HCT116 (cell line): ENCODE measurements at regions not wholly inside any gene's neighbourhood (a gene's known extent, or its start where the extent isn't known, plus 50 kb on each side); places are given as distances from the start of the nearest gene placed in this dataset.

ENCODE experiments used
- ATAC-seq: fragments of 200-7000 bp; cut with Tn5 transposase; 2 replicates; pipeline ENCODE4 v1.9.1; 2020; ENCODE audit warnings: mild to moderate bottlenecking, moderate library complexity
- BruUV-seq: library from RNA; stranded (reverse); fragments of 400-500 nt; replicated peaks from 2 replicates; lab custom pipeline; 2021; lab: Mats Ljungman, UMichigan
- CTCF ChIA-PET: fragments of 300-600 bp; sonication (Branson Sonifier 250); formaldehyde crosslinking; loops from one replicate; lab custom pipeline; 2021; ENCODE audit warnings: antibody characterized with exemption; lab: Charles Lee
- POLR2A ChIA-PET: fragments of 300-600, 350-600 bp; sonication (Branson Sonifier 250); formaldehyde crosslinking; loops from one replicate; lab custom pipeline; 2021; ENCODE audit warnings: antibody characterized with exemption; lab: Charles Lee
- RAD21 ChIA-PET, 2 experiments: fragments of 300-600 bp; sonication (Branson Sonifier 250); formaldehyde crosslinking; loops; one replicate each; lab custom pipeline; 2023; ENCODE audit warnings: low total read pairs in 2 of 2; ENCODE audit not compliant: uncharacterized antibody in 2 of 2, unreplicated experiment in 2 of 2, low non-redundant PET in 1 of 2; lab: Charles Lee
- DNase-seq: peaks from one replicate; pipeline ENCODE4 v3.0.0-alpha.2; 2010; ENCODE audit warnings: low read depth, low spot score
- H2AFZ ChIP-seq: fragments of 200-600 bp; shearing (Covaris generic), sonication (generic); 2 replicates; pipeline ENCODE4 v1.6.1; 2017; ENCODE audit warnings: low read depth, mixed run types, mixed read lengths, antibody characterized with exemption, low read length; ENCODE audit not compliant: poor library complexity, severe bottlenecking
- H3K27ac ChIP-seq: 2 replicates; pipeline ENCODE4 v1.5.1; 2012; ENCODE audit warnings: low read depth, low read length
- H3K27me3 ChIP-seq: fragments of 200-600 bp; sonication (generic); 2 replicates; pipeline ENCODE4 v1.6.1; 2016; ENCODE audit warnings: mixed run types, low read length, mixed read lengths; ENCODE audit not compliant: insufficient read depth
- H3K36me3 ChIP-seq, 2 experiments: fragments of 200-500 bp in 1 of 2; fragments of 200-600 bp in 1 of 2; sonication (Bioruptor generic) in 1 of 2; sonication (generic) in 1 of 2; 2 replicates each; pipeline versions ENCODE4 v1.5.1 to v1.6.1; 2014 to 2016; ENCODE audit warnings: low read length in 2 of 2, inconsistent platforms in 1 of 2, mixed read lengths in 1 of 2, mixed run types in 1 of 2; ENCODE audit not compliant: insufficient read depth in 2 of 2, control insufficient read depth in 1 of 2
- H3K4me1 ChIP-seq, 2 experiments: fragments of 200-600 bp in 1 of 2; sonication (generic) in 1 of 2; 2 replicates each; pipeline versions ENCODE4 v1.5.1 to v1.6.1; 2012 to 2017; ENCODE audit warnings: low read length in 2 of 2, inconsistent platforms in 1 of 2, mild to moderate bottlenecking in 1 of 2, mixed read lengths in 1 of 2, mixed run types in 1 of 2, moderate library complexity in 1 of 2; ENCODE audit not compliant: insufficient read depth in 2 of 2, control insufficient read depth in 1 of 2
- H3K4me2 ChIP-seq: fragments of 200-600 bp; sonication (generic); 2 replicates; pipeline ENCODE4 v1.6.1; 2017; ENCODE audit warnings: mixed run types, low read length, mixed read lengths
- H3K4me3 ChIP-seq, 2 experiments: fragments of 200-600 bp in 1 of 2; sonication (generic) in 1 of 2; replicated peaks in 1 of 2; 2 replicates each; pipeline ENCODE4 v1.5.1; 2011 to 2016; ENCODE audit warnings: low read length in 2 of 2, control low read depth in 1 of 2, low read depth in 1 of 2, mild to moderate bottlenecking in 1 of 2, mixed read lengths in 1 of 2, mixed run types in 1 of 2
- H3K79me2 ChIP-seq: fragments of 200-600 bp; sonication (generic); 2 replicates; pipeline ENCODE4 v1.6.1; 2017; ENCODE audit warnings: mild to moderate bottlenecking, mixed run types, low read length, moderate library complexity, mixed read lengths; ENCODE audit not compliant: insufficient read depth
- H3K9ac ChIP-seq: fragments of 200-600 bp; sonication (generic); 2 replicates; pipeline ENCODE4 v1.6.1; 2016; ENCODE audit warnings: low read length, mixed read lengths
- H3K9me2 ChIP-seq: fragments of 200-600 bp; sonication (generic), shearing (Covaris generic); 2 replicates; pipeline ENCODE4 v1.6.1; 2017; ENCODE audit warnings: mixed run types, mild to moderate bottlenecking, moderate library complexity; ENCODE audit not compliant: insufficient read depth
- H3K9me3 ChIP-seq, 2 experiments: fragments of 200-500 bp in 1 of 2; fragments of 200-600 bp in 1 of 2; sonication (Bioruptor generic) in 1 of 2; sonication (generic) in 1 of 2; 2 replicates each; pipeline ENCODE4 v1.6.1; 2014 to 2017; ENCODE audit warnings: low read length in 2 of 2, mixed read lengths in 2 of 2, inconsistent platforms in 1 of 2, low read depth in 1 of 2, mild to moderate bottlenecking in 1 of 2, mixed run types in 1 of 2, moderate library complexity in 1 of 2; ENCODE audit not compliant: control insufficient read depth in 1 of 2, insufficient read depth in 1 of 2
- H4K20me1 ChIP-seq: fragments of 200-600 bp; sonication (generic), shearing (Covaris generic); 2 replicates; pipeline ENCODE4 v1.6.1; 2017; ENCODE audit warnings: mixed run types, mild to moderate bottlenecking, moderate library complexity; ENCODE audit not compliant: insufficient read depth
- CEBPB ChIP-seq: IDR thresholded peaks from 2 replicates; pipeline ENCODE4 v1.6.1; 2012; ENCODE audit warnings: low read depth
- EGR1 ChIP-seq: IDR thresholded peaks from 2 replicates; pipeline ENCODE4 v1.6.1; 2012; ENCODE audit warnings: low read depth
- ELF1 ChIP-seq: IDR thresholded peaks from 2 replicates; pipeline ENCODE4 v1.6.1; 2012; ENCODE audit warnings: low read depth, borderline replicate concordance
- EZH2 ChIP-seq: fragments of 200-600 bp; sonication (generic); IDR thresholded peaks from 2 replicates; pipeline ENCODE4 v1.6.1; 2017; ENCODE audit warnings: antibody characterized with exemption, mixed run types
- EZH2phosphoT487 ChIP-seq: fragments of 200-600 bp; IDR thresholded peaks from 2 replicates; pipeline ENCODE4 v1.6.1; 2018; ENCODE audit warnings: antibody characterized with exemption, borderline replicate concordance
- JUND ChIP-seq: IDR thresholded peaks from 2 replicates; pipeline ENCODE4 v1.6.1; 2012
- RAD21 ChIP-seq: IDR thresholded peaks from 2 replicates; pipeline ENCODE4 v1.6.1; 2012; ENCODE audit warnings: low read depth, mild to moderate bottlenecking
- SP1 ChIP-seq: IDR thresholded peaks from 2 replicates; pipeline ENCODE4 v1.6.1; 2012; ENCODE audit warnings: low read depth
- SRF ChIP-seq: IDR thresholded peaks from 2 replicates; pipeline ENCODE4 v1.6.1; 2012; ENCODE audit warnings: low read depth
- TCF7L2 ChIP-seq: IDR thresholded peaks from 2 replicates; pipeline ENCODE4 v1.7.0; 2011; ENCODE audit warnings: borderline replicate concordance, inconsistent platforms; ENCODE audit not compliant: insufficient read depth, insufficient read length; ENCODE audit errors: extremely low read depth
- YY1 ChIP-seq: IDR thresholded peaks from 2 replicates; pipeline ENCODE4 v1.6.1; 2011; ENCODE audit warnings: low read length, low read depth, moderate library complexity, mild to moderate bottlenecking; ENCODE audit not compliant: insufficient replicate concordance; ENCODE audit errors: extremely low read depth
- ZFX ChIP-seq: fragments of 450-650 bp; IDR thresholded peaks from 2 replicates; pipeline ENCODE4 v1.6.1; 2017
- ZNF274 ChIP-seq: fragments of 200-500 bp; sonication (Bioruptor generic); IDR thresholded peaks from 2 replicates; pipeline ENCODE4 v1.6.1; 2014; ENCODE audit warnings: mild to moderate bottlenecking, low read depth, low read length, inconsistent platforms
- intact Hi-C: fragments of 100-400 bp; cut with micrococcal nuclease; formaldehyde crosslinking; loops from 2 replicates; pipeline ENCODE4 v1.10.0; 2022
- TF ChIP-seq, protein P1 (sequence below): IDR thresholded peaks from 2 replicates; pipeline ENCODE4 v1.6.1; 2011; ENCODE audit warnings: mild to moderate bottlenecking, low read length, moderate library complexity; ENCODE audit not compliant: insufficient replicate concordance; ENCODE audit errors: extremely low read depth
- TF ChIP-seq, protein P2 (sequence below): IDR thresholded peaks from 2 replicates; pipeline ENCODE4 v1.6.1; 2012; ENCODE audit warnings: low read depth

DNA sequence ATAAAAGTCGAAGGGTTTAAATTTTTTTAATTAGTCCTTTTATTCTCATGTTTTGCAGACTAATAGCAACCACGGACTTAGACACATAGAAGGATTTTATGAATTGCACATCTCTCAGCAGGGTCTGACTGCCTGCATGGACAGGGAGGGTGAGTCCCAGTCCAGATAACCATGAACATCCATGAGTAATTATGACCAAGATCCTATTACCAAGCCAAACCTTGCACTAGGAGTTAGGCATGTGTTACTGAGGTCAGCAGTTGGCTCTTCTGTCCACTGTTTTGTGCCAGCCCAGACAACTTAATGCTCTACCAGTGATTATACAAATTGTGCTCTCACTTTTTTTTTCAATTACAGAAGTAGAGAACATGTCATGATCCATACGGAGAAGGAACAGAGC is 211.2 kb downstream of the MAFB start:
- ATAC-seq (no peak), DNase-seq (no peak)
- ChIA-PET CTCF (no interaction called here), RAD21 (no interaction called here), POLR2A (no interaction called here)
- intact Hi-C loops, result no loop called here
- Histone ChIP-seq H3K4me2 (no peak overlapping the region), H3K27ac (no peak overlapping the region), H3K4me3 (no peak overlapping the region), H3K36me3 (no peaks in the 10 kb centered on the region), H3K79me2 (no peaks in the 10 kb centered on the region), H3K9me3 (no peaks in the 10 kb centered on the region), H3K4me1 (no peaks in the 10 kb centered on the region), H4K20me1 (no peaks in the 10 kb centered on the region), H3K9me2 (no peaks in the 10 kb centered on the region), H3K9ac (no peak overlapping the region), H2AFZ (no peak overlapping the region), H3K27me3 (peaks cover 32% of the 10 kb centered on the region; the same call in 1 of the 2 replicates)
- BruUV-seq, result no TSS peak
- TF ChIP-seq YY1, result no peak
- TF ChIP-seq ZNF274, result no peak
- TF ChIP-seq EGR1, result no peak
- no peak for TF ChIP-seq EZH2
- TF ChIP-seq ZFX, result no peak
- TF ChIP-seq JUND, result no peak
- no peak for TF ChIP-seq TCF7L2
- no peak for TF ChIP-seq SRF
- TF ChIP-seq SP1, result no peak
- no peak for TF ChIP-seq RAD21
- TF ChIP-seq ELF1, result no peak
- no peak for TF ChIP-seq CEBPB

DNA sequence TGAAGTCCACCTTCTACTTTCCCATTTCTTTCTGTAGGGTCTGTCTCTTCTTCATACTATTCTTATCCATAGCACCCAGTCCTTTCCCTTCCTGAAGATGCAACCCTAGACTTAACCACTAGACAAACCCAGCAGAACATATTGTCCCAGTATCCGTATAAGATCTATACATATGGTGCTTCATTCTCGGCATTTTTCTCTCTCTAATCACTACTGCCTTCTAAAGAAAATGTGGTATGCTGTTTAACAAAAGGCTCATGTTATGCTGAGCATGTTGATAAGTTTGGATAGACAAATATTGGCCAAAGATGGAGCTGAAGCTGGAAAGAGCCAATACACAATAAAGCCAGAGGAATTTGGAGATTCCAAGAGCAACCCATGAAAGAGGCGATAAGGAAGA is 212.6 kb downstream of the MAFB start:
- Histone ChIP-seq H3K4me2 (no peak overlapping the region), H3K27me3 (peaks cover 23% of the 10 kb centered on the region; the same call in 1 of the 2 replicates), H3K4me1 (no peaks in the 10 kb centered on the region), H3K9me3 (no peaks in the 10 kb centered on the region), H2AFZ (no peak overlapping the region), H3K79me2 (no peaks in the 10 kb centered on the region), H3K27ac (no peak overlapping the region), H4K20me1 (no peaks in the 10 kb centered on the region), H3K4me3 (no peak overlapping the region), H3K36me3 (no peaks in the 10 kb centered on the region), H3K9ac (no peak overlapping the region), H3K9me2 (no peaks in the 10 kb centered on the region)
- POLR2A ChIA-PET, result no interaction called here
- no peak for ATAC-seq
- CTCF ChIA-PET, result no interaction called here
- RAD21 ChIA-PET, result no interaction called here
- intact Hi-C loops, result no loop called here
- no peak for TF ChIP-seq EZH2phosphoT487
- TF ChIP-seq ELF1, result no peak
- TF ChIP-seq EGR1, result no peak
- TF ChIP-seq, protein P1, sequence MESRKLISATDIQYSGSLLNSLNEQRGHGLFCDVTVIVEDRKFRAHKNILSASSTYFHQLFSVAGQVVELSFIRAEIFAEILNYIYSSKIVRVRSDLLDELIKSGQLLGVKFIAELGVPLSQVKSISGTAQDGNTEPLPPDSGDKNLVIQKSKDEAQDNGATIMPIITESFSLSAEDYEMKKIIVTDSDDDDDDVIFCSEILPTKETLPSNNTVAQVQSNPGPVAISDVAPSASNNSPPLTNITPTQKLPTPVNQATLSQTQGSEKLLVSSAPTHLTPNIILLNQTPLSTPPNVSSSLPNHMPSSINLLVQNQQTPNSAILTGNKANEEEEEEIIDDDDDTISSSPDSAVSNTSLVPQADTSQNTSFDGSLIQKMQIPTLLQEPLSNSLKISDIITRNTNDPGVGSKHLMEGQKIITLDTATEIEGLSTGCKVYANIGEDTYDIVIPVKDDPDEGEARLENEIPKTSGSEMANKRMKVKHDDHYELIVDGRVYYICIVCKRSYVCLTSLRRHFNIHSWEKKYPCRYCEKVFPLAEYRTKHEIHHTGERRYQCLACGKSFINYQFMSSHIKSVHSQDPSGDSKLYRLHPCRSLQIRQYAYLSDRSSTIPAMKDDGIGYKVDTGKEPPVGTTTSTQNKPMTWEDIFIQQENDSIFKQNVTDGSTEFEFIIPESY, result no peak
- TF ChIP-seq, protein P2, sequence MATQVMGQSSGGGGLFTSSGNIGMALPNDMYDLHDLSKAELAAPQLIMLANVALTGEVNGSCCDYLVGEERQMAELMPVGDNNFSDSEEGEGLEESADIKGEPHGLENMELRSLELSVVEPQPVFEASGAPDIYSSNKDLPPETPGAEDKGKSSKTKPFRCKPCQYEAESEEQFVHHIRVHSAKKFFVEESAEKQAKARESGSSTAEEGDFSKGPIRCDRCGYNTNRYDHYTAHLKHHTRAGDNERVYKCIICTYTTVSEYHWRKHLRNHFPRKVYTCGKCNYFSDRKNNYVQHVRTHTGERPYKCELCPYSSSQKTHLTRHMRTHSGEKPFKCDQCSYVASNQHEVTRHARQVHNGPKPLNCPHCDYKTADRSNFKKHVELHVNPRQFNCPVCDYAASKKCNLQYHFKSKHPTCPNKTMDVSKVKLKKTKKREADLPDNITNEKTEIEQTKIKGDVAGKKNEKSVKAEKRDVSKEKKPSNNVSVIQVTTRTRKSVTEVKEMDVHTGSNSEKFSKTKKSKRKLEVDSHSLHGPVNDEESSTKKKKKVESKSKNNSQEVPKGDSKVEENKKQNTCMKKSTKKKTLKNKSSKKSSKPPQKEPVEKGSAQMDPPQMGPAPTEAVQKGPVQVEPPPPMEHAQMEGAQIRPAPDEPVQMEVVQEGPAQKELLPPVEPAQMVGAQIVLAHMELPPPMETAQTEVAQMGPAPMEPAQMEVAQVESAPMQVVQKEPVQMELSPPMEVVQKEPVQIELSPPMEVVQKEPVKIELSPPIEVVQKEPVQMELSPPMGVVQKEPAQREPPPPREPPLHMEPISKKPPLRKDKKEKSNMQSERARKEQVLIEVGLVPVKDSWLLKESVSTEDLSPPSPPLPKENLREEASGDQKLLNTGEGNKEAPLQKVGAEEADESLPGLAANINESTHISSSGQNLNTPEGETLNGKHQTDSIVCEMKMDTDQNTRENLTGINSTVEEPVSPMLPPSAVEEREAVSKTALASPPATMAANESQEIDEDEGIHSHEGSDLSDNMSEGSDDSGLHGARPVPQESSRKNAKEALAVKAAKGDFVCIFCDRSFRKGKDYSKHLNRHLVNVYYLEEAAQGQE, result no peak
- BruUV-seq, result no TSS peak
- no peak for DNase-seq
